Osteocyte (in vitro differentiated cells): ENCODE measurements at regions not wholly inside any gene's neighbourhood (a gene's known extent, or its start where the extent isn't known, plus 50 kb on each side); places are given as distances from the start of the nearest gene placed in this dataset.

Source experiments
- DNase-seq: peaks from one replicate; pipeline ENCODE4 v3.0.0; 2021; ENCODE audit warnings: mixed read lengths; ENCODE audit not compliant: unreplicated experiment; ENCODE audit errors: extremely low spot score
- H3K27ac Mint-ChIP-seq: one replicate; pipeline ENCODE4 v1.8.0; 2021; ENCODE audit warnings: mild to moderate bottlenecking, mixed read lengths; ENCODE audit not compliant: unreplicated experiment
- H3K27me3 Mint-ChIP-seq: one replicate; pipeline ENCODE4 v1.8.0; 2021; ENCODE audit warnings: mixed read lengths; ENCODE audit not compliant: unreplicated experiment
- H3K36me3 Mint-ChIP-seq: one replicate; pipeline ENCODE4 v1.8.0; 2021; ENCODE audit warnings: mixed read lengths; ENCODE audit not compliant: unreplicated experiment
- H3K4me1 Mint-ChIP-seq: one replicate; pipeline ENCODE4 v1.8.0; 2021; ENCODE audit warnings: mixed read lengths; ENCODE audit not compliant: unreplicated experiment
- H3K4me3 Mint-ChIP-seq: one replicate; pipeline ENCODE4 v1.8.0; 2021; ENCODE audit warnings: mild to moderate bottlenecking, moderate library complexity, mixed read lengths; ENCODE audit not compliant: unreplicated experiment
- H3K9me3 Mint-ChIP-seq: one replicate; pipeline ENCODE4 v1.8.0; 2021; ENCODE audit warnings: mixed read lengths; ENCODE audit not compliant: unreplicated experiment
- CTCF ChIP-seq: fragments of 200-600 bp; sonication (generic); IDR thresholded peaks from 2 replicates; pipeline ENCODE4 v1.5.0; 2021; ENCODE audit warnings: antibody characterized with exemption, mild to moderate bottlenecking, moderate library complexity

GRCh38 chr3:30123224-30123623 lies 483.2 kb upstream of the TGFBR2 start:
- peaks cover 13% of the 10 kb centered on the region for H3K9me3 Mint-ChIP-seq
- H3K36me3 Mint-ChIP-seq = no peaks in the 10 kb centered on the region
- no peak overlapping the region for H3K4me3 Mint-ChIP-seq
- H3K4me1 Mint-ChIP-seq = no peaks in the 10 kb centered on the region
- no peak for TF ChIP-seq CTCF
- no peak for DNase-seq
- no peak overlapping the region for H3K27ac Mint-ChIP-seq
- no peaks in the 10 kb centered on the region for H3K27me3 Mint-ChIP-seq

GRCh38 chr3:30123755-30124154 lies 482.6 kb upstream of the TGFBR2 start:
- H3K4me1 Mint-ChIP-seq = no peaks in the 10 kb centered on the region
- no peak for TF ChIP-seq CTCF
- H3K27me3 Mint-ChIP-seq = no peaks in the 10 kb centered on the region
- no peak for DNase-seq
- H3K27ac Mint-ChIP-seq = no peak overlapping the region
- no peaks in the 10 kb centered on the region for H3K36me3 Mint-ChIP-seq
- H3K9me3 Mint-ChIP-seq = peaks cover 17% of the 10 kb centered on the region
- no peak overlapping the region for H3K4me3 Mint-ChIP-seq

GRCh38 chr3:30124435-30125370 lies 481.7 kb upstream of the TGFBR2 start:
- Mint-ChIP-seq H3K4me1 (no peaks in the 10 kb centered on the region), H3K36me3 (no peaks in the 10 kb centered on the region), H3K27me3 (no peaks in the 10 kb centered on the region), H3K27ac (no peak overlapping the region), H3K9me3 (peaks cover 17% of the 10 kb centered on the region), H3K4me3 (no peak overlapping the region)
- TF ChIP-seq CTCF = no peak
- DNase-seq = no peak

- DNase-seq = no peak
- Mint-ChIP-seq H3K9me3 (peaks cover 14% of the 10 kb centered on the region), H3K27ac (no peak overlapping the region), H3K36me3 (no peaks in the 10 kb centered on the region), H3K4me1 (no peaks in the 10 kb centered on the region), H3K4me3 (no peak overlapping the region), H3K27me3 (no peaks in the 10 kb centered on the region)
- no peak for TF ChIP-seq CTCF
Measured at GRCh38 chr3:30129765-30130164, 476.6 kb upstream of the TGFBR2 start.

GRCh38 chr3:30130391-30130790 lies 476.0 kb upstream of the TGFBR2 start:
- Mint-ChIP-seq H3K36me3 (no peaks in the 10 kb centered on the region), H3K4me3 (no peak overlapping the region), H3K27me3 (no peaks in the 10 kb centered on the region), H3K27ac (no peak overlapping the region), H3K4me1 (no peaks in the 10 kb centered on the region), H3K9me3 (peaks cover 14% of the 10 kb centered on the region)
- DNase-seq = no peak
- TF ChIP-seq CTCF = no peak
